SU-DHL-6 (cell line): ENCODE measurements at regions not wholly inside any gene's neighbourhood (a gene's known extent, or its start where the extent isn't known, plus 50 kb on each side); places are given as distances from the start of the nearest gene placed in this dataset.

Source experiments
- CTCF ChIP-seq: fragments of 200-600 bp; sonication (generic); IDR thresholded peaks from one replicate; pipeline ENCODE4 v1.5.1; 2017; ENCODE audit warnings: antibody characterized with exemption, mild to moderate bottlenecking, low read length, moderate library complexity; ENCODE audit not compliant: insufficient read depth, poor library complexity, severe bottlenecking
- EZH2phosphoT487 ChIP-seq: fragments of 200-600 bp; sonication (generic), shearing (Covaris generic); conservative IDR thresholded peaks from 2 replicates; pipeline ENCODE4 v1.6.1; 2018; ENCODE audit warnings: mild to moderate bottlenecking, antibody characterized with exemption, low read length, moderate library complexity, mixed read lengths

- no peak for TF ChIP-seq CTCF
- TF ChIP-seq EZH2phosphoT487, result no peak
These were observed 310.2 kb upstream of the PPP2R3A start for GRCh38 chr3:135655328-135655727.
